ENCODE measurements at regions not wholly inside any gene's neighbourhood (a gene's known extent, or its start where the extent isn't known, plus 50 kb on each side); places are given as distances from the start of the nearest gene placed in this dataset.

GRCh38 chr5:144779368-144779767 is 608.7 kb downstream of the KCTD16 start:
- intact Hi-C loops (cut with micrococcal nuclease; ENCODE audit: unreplicated experiment) = no loop called here
- ChIA-PET CTCF (no interaction called here), POLR2A (no interaction called here)
- TF ChIP-seq CTCF (IDR thresholded peaks at IDR 0.05; ENCODE audit: insufficient read depth in 1 of 2, low read depth in 1 of 2, low read length in 1 of 2, severe bottlenecking in 1 of 2, unreplicated experiment in 1 of 2) = no peak
- no peaks in the 10 kb centered on the region for H3K4me1 ChIP-seq
- Mint-ChIP-seq H3K4me3 (ENCODE audit: unreplicated experiment) (no peak overlapping the region), H3K27ac (ENCODE audit: unreplicated experiment) (no peak overlapping the region), H3K27me3 (ENCODE audit: insufficient read depth, unreplicated experiment) (peaks cover 11% of the 10 kb centered on the region), H3K4me1 (ENCODE audit: low read depth, unreplicated experiment) (no peaks in the 10 kb centered on the region), H3K9me3 (ENCODE audit: unreplicated experiment) (no peaks in the 10 kb centered on the region), H3K36me3 (ENCODE audit: insufficient read depth, unreplicated experiment) (no peaks in the 10 kb centered on the region)
- H3K27me3 ChIP-seq (replicated peaks; ENCODE audit: control insufficient read depth, insufficient read depth, low read length) = no peaks in the 10 kb centered on the region; the same call in none of the 2 replicates
- BruUV-seq (replicated peaks) = no TSS peak
- no peak for DNase-seq
- H3K36me3 ChIP-seq (ENCODE audit: control insufficient read depth, insufficient read depth, low read length) = no peaks in the 10 kb centered on the region
- H3K9me3 ChIP-seq = no peaks in the 10 kb centered on the region
- H3K4me3 ChIP-seq (ENCODE audit: low read depth, low read length) = no peak overlapping the region

GRCh38 chr5:144778561-144778960 is 607.9 kb downstream of the KCTD16 start:
- TF ChIP-seq CTCF (IDR thresholded peaks at IDR 0.05; ENCODE audit: insufficient read depth in 1 of 2, low read depth in 1 of 2, low read length in 1 of 2, severe bottlenecking in 1 of 2, unreplicated experiment in 1 of 2) = no peak
- H3K4me1 Mint-ChIP-seq (ENCODE audit: low read depth, unreplicated experiment) = no peaks in the 10 kb centered on the region
- intact Hi-C loops (cut with micrococcal nuclease; ENCODE audit: unreplicated experiment) = no loop called here
- H3K9me3 Mint-ChIP-seq (ENCODE audit: unreplicated experiment) = no peaks in the 10 kb centered on the region
- H3K4me1 ChIP-seq = no peaks in the 10 kb centered on the region
- no peaks in the 10 kb centered on the region for H3K9me3 ChIP-seq
- POLR2A ChIA-PET = no interaction called here
- no peak overlapping the region for H3K4me3 ChIP-seq (ENCODE audit: low read depth, low read length)
- H3K27me3 Mint-ChIP-seq (ENCODE audit: insufficient read depth, unreplicated experiment) = peaks cover 8% of the 10 kb centered on the region
- H3K27me3 ChIP-seq (replicated peaks; ENCODE audit: control insufficient read depth, insufficient read depth, low read length) = no peaks in the 10 kb centered on the region; the same call in 1 of the 2 replicates
- no peaks in the 10 kb centered on the region for H3K36me3 ChIP-seq (ENCODE audit: control insufficient read depth, insufficient read depth, low read length)
- DNase-seq = no peak
- CTCF ChIA-PET = no interaction called here
- no peaks in the 10 kb centered on the region for H3K36me3 Mint-ChIP-seq (ENCODE audit: insufficient read depth, unreplicated experiment)
- BruUV-seq (replicated peaks) = no TSS peak
- no peak overlapping the region for H3K4me3 Mint-ChIP-seq (ENCODE audit: unreplicated experiment)
- H3K27ac Mint-ChIP-seq (ENCODE audit: unreplicated experiment) = no peak overlapping the region

- no peaks in the 10 kb centered on the region for H3K9me3 ChIP-seq
- Mint-ChIP-seq H3K4me1 (ENCODE audit: low read depth, unreplicated experiment) (no peaks in the 10 kb centered on the region), H3K27ac (ENCODE audit: unreplicated experiment) (no peak overlapping the region), H3K4me3 (ENCODE audit: unreplicated experiment) (no peak overlapping the region), H3K9me3 (ENCODE audit: unreplicated experiment) (no peaks in the 10 kb centered on the region), H3K27me3 (ENCODE audit: insufficient read depth, unreplicated experiment) (peaks cover 3% of the 10 kb centered on the region), H3K36me3 (ENCODE audit: insufficient read depth, unreplicated experiment) (no peaks in the 10 kb centered on the region)
- no peaks in the 10 kb centered on the region; the same call in 1 of the 2 replicates for H3K27me3 ChIP-seq (replicated peaks; ENCODE audit: control insufficient read depth, insufficient read depth, low read length)
- TF ChIP-seq CTCF (IDR thresholded peaks at IDR 0.05; ENCODE audit: insufficient read depth in 1 of 2, low read depth in 1 of 2, low read length in 1 of 2, severe bottlenecking in 1 of 2, unreplicated experiment in 1 of 2) = no peak
- intact Hi-C loops (cut with micrococcal nuclease; ENCODE audit: unreplicated experiment) = no loop called here
- H3K4me1 ChIP-seq = no peaks in the 10 kb centered on the region
- no TSS peak for BruUV-seq (replicated peaks)
- ChIA-PET CTCF (no interaction called here), POLR2A (no interaction called here)
- no peaks in the 10 kb centered on the region for H3K36me3 ChIP-seq (ENCODE audit: control insufficient read depth, insufficient read depth, low read length)
- H3K4me3 ChIP-seq (ENCODE audit: low read depth, low read length) = no peak overlapping the region
- no peak for DNase-seq
These were observed 603.5 kb downstream of the KCTD16 start for GRCh38 chr5:144774197-144774596.
